RPMI8226 (cell line): ENCODE measurements at regions not wholly inside any gene's neighbourhood (a gene's known extent, or its start where the extent isn't known, plus 50 kb on each side); places are given as distances from the start of the nearest gene placed in this dataset.

Experiments used
- DNase-seq: peaks from one replicate; pipeline ENCODE4 v3.0.0-alpha.2; 2015

GRCh38 chr10:84798312-84798711, 469.9 kb downstream of the CCSER2 start:
- DNase-seq = no peak

GRCh38 chr10:84801156-84801555, 472.8 kb downstream of the CCSER2 start:
- no peak for DNase-seq

GRCh38 chr10:84801916-84802315, 473.5 kb downstream of the CCSER2 start:
- DNase-seq = no peak

- DNase-seq = no peak
Observed at GRCh38 chr10:84805149-84805548, 476.8 kb downstream of the CCSER2 start.

GRCh38 chr10:84811113-84811512, 482.7 kb downstream of the CCSER2 start:
- DNase-seq = no peak

- DNase-seq = no peak
Observed at GRCh38 chr10:84818961-84819360, 490.6 kb downstream of the CCSER2 start.

- DNase-seq = no peak
Observed at GRCh38 chr10:84820120-84820519, 491.7 kb downstream of the CCSER2 start.

- no peak for DNase-seq
Observed at GRCh38 chr10:84820596-84820995, 492.2 kb downstream of the CCSER2 start.

GRCh38 chr10:84822931-84823630, 494.7 kb downstream of the CCSER2 start:
- no peak for DNase-seq

- no peak for DNase-seq
Observed at GRCh38 chr10:84824525-84824924, 496.1 kb downstream of the CCSER2 start.

GRCh38 chr10:84825330-84825729, 496.9 kb downstream of the CCSER2 start:
- no peak for DNase-seq

GRCh38 chr10:84826704-84827103, 498.3 kb downstream of the CCSER2 start:
- DNase-seq = no peak

GRCh38 chr10:84829131-84829530, 500.7 kb downstream of the CCSER2 start:
- DNase-seq = no peak

GRCh38 chr10:84837041-84837812, 508.8 kb downstream of the CCSER2 start:
- DNase-seq = no peak

GRCh38 chr10:84837877-84838276, 509.5 kb downstream of the CCSER2 start:
- no peak for DNase-seq

- DNase-seq = no peak
Observed at GRCh38 chr10:84838851-84839250, 510.5 kb downstream of the CCSER2 start.

- no peak for DNase-seq
Observed at GRCh38 chr10:84842593-84842992, 514.2 kb downstream of the CCSER2 start.

GRCh38 chr10:84844461-84844860, 516.1 kb downstream of the CCSER2 start:
- no peak for DNase-seq

GRCh38 chr10:84845628-84846261, 517.4 kb downstream of the CCSER2 start:
- DNase-seq = peak; percentile 38

- DNase-seq = no peak
Observed at GRCh38 chr10:84846658-84847316, 518.4 kb downstream of the CCSER2 start.

- no peak for DNase-seq
Observed at GRCh38 chr10:84848967-84849366, 520.6 kb downstream of the CCSER2 start.

- DNase-seq = no peak
Observed at GRCh38 chr10:84850826-84851225, 522.4 kb downstream of the CCSER2 start.

- no peak for DNase-seq
Observed at GRCh38 chr10:84854439-84854838, 526.0 kb downstream of the CCSER2 start.
